ENCODE measurements at regions not wholly inside any gene's neighbourhood (a gene's known extent, or its start where the extent isn't known, plus 50 kb on each side); places are given as distances from the start of the nearest gene placed in this dataset.

GRCh38 chrX:67480789-67481188 lies 63.0 kb upstream of the AR start:
- no peak for DNase-seq

All from skin of body (tissue), 1 donor.